ENCODE measurements at regions not wholly inside any gene's neighbourhood (a gene's known extent, or its start where the extent isn't known, plus 50 kb on each side); places are given as distances from the start of the nearest gene placed in this dataset.
"Not testable (repeated sequence)": the region's sequence is repeated elsewhere in the genome, so short reads cannot be mapped to it uniquely, and the experiment has no call there.

DNA sequence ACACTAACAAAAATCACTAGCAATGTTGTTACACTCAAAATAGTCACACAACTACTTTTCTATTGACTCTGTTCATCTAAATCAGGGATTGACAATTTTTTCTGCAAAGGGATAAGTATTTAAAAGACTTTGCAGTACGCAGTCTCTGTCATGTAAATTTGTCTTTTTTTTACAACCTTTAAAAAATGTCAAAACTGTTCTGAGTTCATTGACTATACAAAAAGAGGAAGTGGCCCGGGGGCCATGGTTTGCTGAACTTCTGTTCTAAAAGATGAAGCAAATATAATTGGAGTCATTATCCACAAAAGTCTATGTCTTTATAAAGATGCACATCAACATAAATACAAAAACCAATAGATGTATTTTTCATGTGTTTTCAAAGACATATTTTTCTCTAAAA lies 1310.3 kb downstream of the RPA4 start:
- Histone ChIP-seq H3K27ac (no peak overlapping the region), H3K36me3 (no peaks in the 10 kb centered on the region), H3K4me1 (no peaks in the 10 kb centered on the region), H3K9me3 (replicated peaks) (no peaks in the 10 kb centered on the region), H3K4me3 (no peak overlapping the region), H3K27me3 (no peaks in the 10 kb centered on the region)
- no peak for DNase-seq

DNA sequence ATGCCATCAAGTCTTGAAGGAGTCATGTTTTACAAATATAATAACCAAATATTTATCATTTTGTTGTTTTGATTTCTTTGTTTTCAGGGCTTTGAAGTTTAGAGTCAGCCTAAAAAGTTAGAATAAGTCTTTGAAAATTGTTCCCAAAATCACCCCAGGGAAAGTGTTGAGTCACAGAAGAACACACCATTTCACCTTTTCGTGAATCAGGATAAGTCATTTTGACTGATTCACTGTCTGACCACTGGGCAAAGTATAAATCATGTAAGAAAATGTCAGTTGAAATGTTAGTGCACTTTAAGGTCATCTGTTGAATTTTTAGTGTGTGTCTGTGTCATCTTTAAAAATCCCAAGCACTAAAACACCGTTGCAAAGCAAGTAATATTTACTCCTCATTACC lies 1320.1 kb downstream of the RPA4 start:
- H3K9me3 ChIP-seq (replicated peaks): no peaks in the 10 kb centered on the region
- H3K4me1 ChIP-seq: no peaks in the 10 kb centered on the region
- no peaks in the 10 kb centered on the region for H3K27me3 ChIP-seq
- no peak for DNase-seq
- H3K27ac ChIP-seq: no peak overlapping the region
- H3K36me3 ChIP-seq: no peaks in the 10 kb centered on the region
- no peak overlapping the region for H3K4me3 ChIP-seq

GRCh38 chrX:98207947-98208346 lies 1324.2 kb downstream of the RPA4 start:
- Histone ChIP-seq H3K4me1 (no peaks in the 10 kb centered on the region), H3K27me3 (no peaks in the 10 kb centered on the region), H3K4me3 (no peak overlapping the region), H3K9me3 (replicated peaks) (no peaks in the 10 kb centered on the region), H3K27ac (no peak overlapping the region), H3K36me3 (no peaks in the 10 kb centered on the region)
- DNase-seq: no peak

DNA sequence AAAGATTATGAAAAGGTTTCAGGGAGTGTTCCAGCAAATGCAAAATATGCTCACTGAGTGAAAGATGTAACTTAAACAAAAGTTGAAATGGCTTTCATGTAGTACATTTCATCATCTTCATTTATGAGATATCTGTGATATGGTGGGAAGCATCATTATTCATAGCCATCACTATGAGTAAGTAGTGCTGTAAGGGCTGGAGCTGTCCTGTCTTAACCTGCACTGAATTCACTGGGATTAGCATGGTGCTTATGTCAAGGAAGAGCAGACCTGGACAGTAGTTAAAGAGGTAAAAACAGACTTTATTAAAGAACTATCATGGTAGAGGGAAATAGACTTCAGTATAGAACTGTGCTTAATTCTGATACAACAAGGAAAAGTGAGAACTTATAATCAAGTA lies 1347.3 kb downstream of the RPA4 start:
- Histone ChIP-seq H3K4me3 (no peak overlapping the region), H3K9me3 (replicated peaks) (no peaks in the 10 kb centered on the region), H3K27me3 (no peaks in the 10 kb centered on the region), H3K36me3 (no peaks in the 10 kb centered on the region), H3K27ac (no peak overlapping the region), H3K4me1 (no peaks in the 10 kb centered on the region)
- no peak for DNase-seq

DNA sequence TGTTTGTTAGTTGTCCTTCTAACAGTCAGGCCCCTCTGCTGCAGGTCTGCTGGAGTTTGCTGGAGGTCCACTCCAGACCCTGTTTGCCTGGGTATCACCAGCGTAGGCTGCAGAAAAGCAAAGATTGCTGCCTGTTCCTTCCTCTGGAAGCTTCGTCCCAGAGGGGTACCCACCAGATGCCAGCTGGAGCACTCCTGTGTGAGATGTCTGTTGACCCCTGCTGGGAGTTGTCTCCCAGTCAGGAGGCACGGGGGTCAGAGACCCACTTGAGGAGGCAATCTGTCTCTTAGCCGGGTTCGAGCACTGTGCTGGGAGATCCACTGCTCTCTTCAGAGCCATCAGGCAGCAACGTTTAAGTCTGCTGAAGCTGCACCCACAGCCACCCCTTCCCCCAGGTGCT lies 1356.4 kb downstream of the RPA4 start:
- not testable (repeated sequence) for H3K9me3 ChIP-seq (replicated peaks); H3K27ac ChIP-seq; H3K27me3 ChIP-seq; H3K36me3 ChIP-seq; H3K4me1 ChIP-seq; H3K4me3 ChIP-seq; DNase-seq

GRCh38 chrX:98263135-98263534 lies 1379.4 kb downstream of the RPA4 start:
- H3K4me1 ChIP-seq: no peaks in the 10 kb centered on the region
- no peaks in the 10 kb centered on the region for H3K27me3 ChIP-seq
- no peak for DNase-seq
- no peak overlapping the region for H3K4me3 ChIP-seq
- no peak overlapping the region for H3K27ac ChIP-seq
- H3K9me3 ChIP-seq (replicated peaks): no peaks in the 10 kb centered on the region
- H3K36me3 ChIP-seq: no peaks in the 10 kb centered on the region

- Histone ChIP-seq H3K27ac (no peak overlapping the region), H3K4me3 (no peak overlapping the region), H3K27me3 (no peaks in the 10 kb centered on the region), H3K4me1 (no peaks in the 10 kb centered on the region), H3K9me3 (replicated peaks) (no peaks in the 10 kb centered on the region), H3K36me3 (no peaks in the 10 kb centered on the region)
- DNase-seq: no peak
These were observed 1406.0 kb downstream of the RPA4 start for GRCh38 chrX:98289726-98290125.

- Histone ChIP-seq H3K4me1 (no peaks in the 10 kb centered on the region), H3K4me3 (no peak overlapping the region), H3K27ac (no peak overlapping the region), H3K36me3 (no peaks in the 10 kb centered on the region), H3K27me3 (no peaks in the 10 kb centered on the region), H3K9me3 (replicated peaks) (no peaks in the 10 kb centered on the region)
- DNase-seq: no peak
These were observed 1410.6 kb downstream of the RPA4 start for GRCh38 chrX:98294310-98294709.

GRCh38 chrX:98296129-98296528 lies 1412.4 kb downstream of the RPA4 start:
- DNase-seq: no peak
- H3K36me3 ChIP-seq: no peaks in the 10 kb centered on the region
- no peaks in the 10 kb centered on the region for H3K27me3 ChIP-seq
- H3K27ac ChIP-seq: no peak overlapping the region
- no peaks in the 10 kb centered on the region for H3K4me1 ChIP-seq
- H3K4me3 ChIP-seq: no peak overlapping the region
- H3K9me3 ChIP-seq (replicated peaks): no peaks in the 10 kb centered on the region

GRCh38 chrX:98299785-98300184 lies 1416.1 kb downstream of the RPA4 start:
- no peaks in the 10 kb centered on the region for H3K27me3 ChIP-seq
- no peaks in the 10 kb centered on the region for H3K4me1 ChIP-seq
- no peaks in the 10 kb centered on the region for H3K9me3 ChIP-seq (replicated peaks)
- no peak overlapping the region for H3K27ac ChIP-seq
- no peak overlapping the region for H3K4me3 ChIP-seq
- H3K36me3 ChIP-seq: no peaks in the 10 kb centered on the region
- DNase-seq: no peak

DNA sequence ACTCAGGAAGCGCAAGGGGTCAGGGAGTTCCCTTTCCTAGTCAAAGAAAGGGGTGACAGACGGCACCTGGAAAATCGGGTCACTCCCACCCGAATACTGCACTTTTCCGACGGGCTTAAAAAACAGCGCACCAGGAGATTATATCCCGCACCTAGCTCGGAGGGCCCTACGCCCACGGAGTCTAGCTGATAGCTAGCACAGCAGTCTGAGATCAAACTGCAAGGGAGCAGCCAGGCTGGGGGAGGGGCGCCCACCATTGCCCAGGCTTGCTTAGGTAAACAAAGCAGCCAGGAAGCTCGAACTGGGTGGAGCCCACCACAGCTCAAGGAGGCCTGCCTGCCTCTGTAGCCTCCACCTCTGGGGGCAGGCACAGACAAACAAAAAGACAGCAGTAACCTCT lies 1416.8 kb downstream of the RPA4 start:
- not testable (repeated sequence) for H3K27me3 ChIP-seq; H3K4me1 ChIP-seq; DNase-seq; H3K9me3 ChIP-seq (replicated peaks); H3K4me3 ChIP-seq; H3K36me3 ChIP-seq; H3K27ac ChIP-seq

- no peaks in the 10 kb centered on the region for H3K27me3 ChIP-seq
- no peak overlapping the region for H3K27ac ChIP-seq
- no peaks in the 10 kb centered on the region for H3K9me3 ChIP-seq (replicated peaks)
- no peaks in the 10 kb centered on the region for H3K4me1 ChIP-seq
- no peak for DNase-seq
- no peak overlapping the region for H3K4me3 ChIP-seq
- no peaks in the 10 kb centered on the region for H3K36me3 ChIP-seq
These were observed 1447.7 kb downstream of the RPA4 start for GRCh38 chrX:98331407-98331806.

GRCh38 chrX:98338544-98338943 lies 1454.8 kb downstream of the RPA4 start:
- H3K27me3 ChIP-seq: no peaks in the 10 kb centered on the region
- H3K36me3 ChIP-seq: no peaks in the 10 kb centered on the region
- H3K9me3 ChIP-seq (replicated peaks): no peaks in the 10 kb centered on the region
- no peak for DNase-seq
- no peak overlapping the region for H3K4me3 ChIP-seq
- no peaks in the 10 kb centered on the region for H3K4me1 ChIP-seq
- H3K27ac ChIP-seq: no peak overlapping the region

GRCh38 chrX:98350940-98351339 lies 1467.2 kb downstream of the RPA4 start:
- no peak overlapping the region for H3K27ac ChIP-seq
- no peaks in the 10 kb centered on the region for H3K9me3 ChIP-seq (replicated peaks)
- H3K27me3 ChIP-seq: no peaks in the 10 kb centered on the region
- H3K36me3 ChIP-seq: no peaks in the 10 kb centered on the region
- no peak overlapping the region for H3K4me3 ChIP-seq
- no peaks in the 10 kb centered on the region for H3K4me1 ChIP-seq
- DNase-seq: no peak

- Histone ChIP-seq H3K27me3 (no peaks in the 10 kb centered on the region), H3K9me3 (replicated peaks) (no peaks in the 10 kb centered on the region), H3K27ac (no peak overlapping the region), H3K36me3 (no peaks in the 10 kb centered on the region), H3K4me3 (no peak overlapping the region), H3K4me1 (no peaks in the 10 kb centered on the region)
- no peak for DNase-seq
These were observed 1473.4 kb downstream of the RPA4 start for GRCh38 chrX:98357146-98357545.

DNA sequence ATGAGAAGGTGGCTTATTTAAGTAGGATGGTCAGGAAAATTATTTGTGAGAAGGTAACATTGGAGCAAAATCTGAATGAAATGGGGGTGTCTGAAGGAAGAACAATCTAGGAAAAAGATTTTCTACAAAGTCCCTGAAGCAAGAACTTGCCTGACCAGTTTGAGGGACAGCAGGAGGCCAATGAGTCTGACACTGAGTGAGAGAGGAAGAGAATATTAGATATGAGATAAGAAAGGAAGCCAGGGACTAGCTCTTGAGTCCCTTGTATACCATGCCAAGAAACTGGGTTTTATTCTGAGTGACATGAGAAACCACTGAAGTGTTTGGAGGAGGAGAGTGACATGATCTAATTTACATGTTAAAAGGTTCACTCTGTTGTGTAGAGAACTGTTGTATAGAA lies 1478.9 kb downstream of the RPA4 start:
- Histone ChIP-seq H3K36me3 (no peaks in the 10 kb centered on the region), H3K4me3 (no peak overlapping the region), H3K4me1 (no peaks in the 10 kb centered on the region), H3K9me3 (replicated peaks) (no peaks in the 10 kb centered on the region), H3K27ac (no peak overlapping the region), H3K27me3 (no peaks in the 10 kb centered on the region)
- DNase-seq: no peak

DNA sequence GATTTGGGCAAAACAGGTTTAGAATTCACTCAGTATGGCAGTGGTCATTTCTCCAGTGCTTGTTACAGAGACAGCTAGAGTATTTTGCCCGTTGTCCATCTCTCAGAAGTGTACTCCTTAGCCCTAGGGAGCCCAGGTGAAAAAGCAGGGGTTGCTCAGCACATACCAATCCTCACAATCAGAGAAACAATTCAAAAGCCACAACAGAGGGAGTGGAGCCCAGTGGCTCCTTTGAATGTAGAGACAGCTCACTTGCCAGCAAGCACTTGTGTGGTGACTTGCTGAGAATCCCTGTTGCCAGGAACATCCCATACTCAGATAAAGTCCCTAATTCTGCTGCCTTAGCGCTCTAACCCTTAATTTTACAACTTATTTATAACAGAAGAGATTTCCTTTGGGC lies 1488.3 kb downstream of the RPA4 start:
- Histone ChIP-seq H3K36me3 (no peaks in the 10 kb centered on the region), H3K27me3 (no peaks in the 10 kb centered on the region), H3K27ac (no peak overlapping the region), H3K9me3 (replicated peaks) (no peaks in the 10 kb centered on the region), H3K4me3 (no peak overlapping the region), H3K4me1 (no peaks in the 10 kb centered on the region)
- no peak for DNase-seq

Data from SJCRH30 (cell line).